NT2/D1 (cell line): ENCODE measurements at regions not wholly inside any gene's neighbourhood (a gene's known extent, or its start where the extent isn't known, plus 50 kb on each side); places are given as distances from the start of the nearest gene placed in this dataset.

Experiments
- DNase-seq: peaks from one replicate; pipeline ENCODE4 v3.0.0-alpha.2; 2011; ENCODE audit warnings: low read depth, low spot score
- H3K27me3 ChIP-seq: 2 replicates; pipeline ENCODE4 v1.6.0; 2011; ENCODE audit warnings: mild to moderate bottlenecking; ENCODE audit not compliant: insufficient read length, insufficient read depth
- H3K36me3 ChIP-seq: 2 replicates; pipeline ENCODE4 v1.6.1; 2011; ENCODE audit warnings: mild to moderate bottlenecking, low read length, mixed read lengths; ENCODE audit not compliant: insufficient read depth, insufficient read length
- H3K4me1 ChIP-seq: 2 replicates; pipeline ENCODE4 v1.5.1; 2011; ENCODE audit not compliant: insufficient read depth, insufficient read length
- H3K4me3 ChIP-seq: 2 replicates; pipeline ENCODE4 v1.5.1; 2011; ENCODE audit warnings: low read depth; ENCODE audit not compliant: insufficient read length
- H3K9ac ChIP-seq: 2 replicates; pipeline ENCODE4 v1.6.0; 2011; ENCODE audit warnings: low read depth; ENCODE audit not compliant: insufficient read length
- H3K9me3 ChIP-seq: 2 replicates; pipeline ENCODE4 v1.5.1; 2011; ENCODE audit warnings: mild to moderate bottlenecking, low read length; ENCODE audit not compliant: insufficient read depth
- SUZ12 ChIP-seq: IDR thresholded peaks from 2 replicates; pipeline ENCODE4 v1.6.1; 2011; ENCODE audit not compliant: insufficient read length, insufficient read depth; ENCODE audit errors: extremely low read depth
- YY1 ChIP-seq: IDR thresholded peaks from 2 replicates; pipeline ENCODE4 v1.6.1; 2011; ENCODE audit not compliant: insufficient read length, insufficient read depth
- ZNF274 ChIP-seq: IDR thresholded peaks from 2 replicates; pipeline ENCODE4 v1.6.1; 2011; ENCODE audit warnings: mild to moderate bottlenecking, low read depth, low read length

DNA sequence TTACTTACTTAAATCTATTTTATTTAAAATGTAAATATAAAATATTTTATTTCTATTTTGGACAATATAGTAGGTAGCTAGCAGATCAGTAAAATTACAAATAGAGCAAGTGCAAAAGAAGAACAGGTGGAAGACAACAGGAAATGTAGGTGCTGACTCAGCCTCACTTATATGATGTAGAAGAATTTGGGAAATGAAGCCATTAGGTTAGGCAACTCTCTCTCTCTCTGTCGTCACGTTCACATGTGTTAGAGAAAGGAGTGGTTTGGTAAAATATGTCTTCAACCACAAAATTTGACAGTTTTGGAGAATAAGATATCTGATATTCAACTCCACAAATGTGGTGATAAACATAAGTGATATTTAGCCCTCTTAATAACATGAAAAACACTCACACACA is 532.5 kb upstream of the KCNMB2 start:
- Histone ChIP-seq H3K9me3 (no peaks in the 10 kb centered on the region), H3K9ac (no peak overlapping the region), H3K4me3 (no peak overlapping the region), H3K27me3 (no peaks in the 10 kb centered on the region), H3K4me1 (no peaks in the 10 kb centered on the region), H3K36me3 (no peaks in the 10 kb centered on the region)
- DNase-seq, result no peak
- TF ChIP-seq YY1 (no peak), ZNF274 (no peak), SUZ12 (no peak)

DNA sequence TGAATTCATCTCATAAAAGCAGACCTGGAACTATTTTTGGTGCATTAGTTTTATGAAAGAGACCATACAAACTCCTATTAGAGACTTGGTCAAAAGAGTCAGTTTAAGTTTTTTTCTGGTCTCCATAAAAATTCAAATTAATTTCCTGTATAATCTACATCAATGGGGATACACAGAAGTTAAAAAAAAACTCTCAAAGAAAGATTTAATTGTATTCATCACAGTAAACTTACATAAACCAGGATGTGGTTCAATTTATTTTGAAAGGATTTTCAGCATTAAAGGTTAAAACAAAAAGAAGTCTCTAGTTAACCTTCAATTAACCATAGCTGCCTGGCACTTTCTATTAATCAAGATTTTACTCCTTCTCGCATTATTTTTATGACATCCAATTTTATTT is 530.3 kb upstream of the KCNMB2 start:
- TF ChIP-seq YY1, result no peak
- no peak for TF ChIP-seq ZNF274
- no peak for TF ChIP-seq SUZ12

GRCh38 chr3:178010306-178010705 is 525.9 kb upstream of the KCNMB2 start:
- no peak overlapping the region for H3K4me3 ChIP-seq
- no peaks in the 10 kb centered on the region for H3K9me3 ChIP-seq
- no peaks in the 10 kb centered on the region for H3K27me3 ChIP-seq
- no peak overlapping the region for H3K9ac ChIP-seq
- H3K36me3 ChIP-seq, result no peaks in the 10 kb centered on the region
- no peak for TF ChIP-seq YY1
- TF ChIP-seq ZNF274, result no peak
- TF ChIP-seq SUZ12, result no peak
- no peak for DNase-seq
- no peaks in the 10 kb centered on the region for H3K4me1 ChIP-seq

More for the DNA sequence above, 530.3 kb upstream of the KCNMB2 start:
- Histone ChIP-seq H3K9me3 (no peaks in the 10 kb centered on the region), H3K36me3 (no peaks in the 10 kb centered on the region), H3K4me1 (no peaks in the 10 kb centered on the region), H3K9ac (no peak overlapping the region), H3K27me3 (no peaks in the 10 kb centered on the region), H3K4me3 (no peak overlapping the region)
- no peak for DNase-seq

DNA sequence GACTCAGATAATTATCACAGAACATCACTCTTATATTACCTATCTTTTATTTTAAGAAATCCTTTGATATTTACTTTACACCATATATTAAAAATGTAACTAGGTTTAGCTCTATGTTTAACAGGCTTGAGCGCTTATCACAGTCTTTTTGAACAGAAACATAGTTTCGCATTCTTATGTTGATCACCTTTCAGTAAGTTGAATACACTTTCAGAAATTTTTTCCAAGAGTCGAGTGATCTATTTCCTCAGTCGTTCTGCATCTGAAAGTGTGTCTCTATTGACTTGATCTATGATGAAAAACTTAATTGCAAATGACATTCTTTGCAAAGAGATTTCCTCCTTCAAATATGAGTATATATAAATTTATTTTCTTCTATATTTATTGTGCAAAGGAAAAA is 516.6 kb upstream of the KCNMB2 start:
- H3K27me3 ChIP-seq, result no peaks in the 10 kb centered on the region
- H3K4me1 ChIP-seq, result no peaks in the 10 kb centered on the region
- H3K9ac ChIP-seq, result no peak overlapping the region
- TF ChIP-seq SUZ12, result no peak
- no peak for TF ChIP-seq YY1
- no peak for TF ChIP-seq ZNF274
- no peak for DNase-seq
- H3K9me3 ChIP-seq, result no peaks in the 10 kb centered on the region
- H3K36me3 ChIP-seq, result no peaks in the 10 kb centered on the region
- no peak overlapping the region for H3K4me3 ChIP-seq

- Histone ChIP-seq H3K27me3 (no peaks in the 10 kb centered on the region), H3K4me3 (no peak overlapping the region), H3K4me1 (no peaks in the 10 kb centered on the region), H3K36me3 (no peaks in the 10 kb centered on the region), H3K9ac (no peak overlapping the region), H3K9me3 (no peaks in the 10 kb centered on the region)
- DNase-seq, result no peak
- TF ChIP-seq YY1 (no peak), SUZ12 (no peak), ZNF274 (no peak)
Observed at GRCh38 chr3:178022599-178022998, 513.6 kb upstream of the KCNMB2 start.

DNA sequence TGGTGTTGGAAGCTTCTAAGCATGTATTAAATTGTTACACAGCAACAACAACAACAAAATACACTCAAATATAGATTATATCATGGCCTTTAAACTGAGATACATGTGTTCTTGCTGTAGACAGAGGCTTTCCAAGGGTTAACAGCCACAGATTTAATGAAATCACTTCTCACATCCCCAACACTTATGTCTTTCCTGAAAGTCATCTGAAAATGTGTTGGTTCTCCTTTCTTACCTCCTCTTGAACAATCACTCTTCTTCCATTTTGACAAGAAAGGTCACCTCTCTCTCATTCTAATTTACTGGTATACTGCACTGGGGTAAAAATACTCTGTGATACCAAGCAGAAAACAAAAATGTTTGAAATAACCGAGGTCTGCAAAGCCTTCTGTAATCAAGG is 507.3 kb upstream of the KCNMB2 start:
- H3K9ac ChIP-seq, result no peak overlapping the region
- no peaks in the 10 kb centered on the region for H3K4me1 ChIP-seq
- no peak for DNase-seq
- H3K4me3 ChIP-seq, result no peak overlapping the region
- no peaks in the 10 kb centered on the region for H3K36me3 ChIP-seq
- TF ChIP-seq ZNF274 (no peak), SUZ12 (no peak), YY1 (no peak)
- H3K27me3 ChIP-seq, result no peaks in the 10 kb centered on the region
- H3K9me3 ChIP-seq, result no peaks in the 10 kb centered on the region

DNA sequence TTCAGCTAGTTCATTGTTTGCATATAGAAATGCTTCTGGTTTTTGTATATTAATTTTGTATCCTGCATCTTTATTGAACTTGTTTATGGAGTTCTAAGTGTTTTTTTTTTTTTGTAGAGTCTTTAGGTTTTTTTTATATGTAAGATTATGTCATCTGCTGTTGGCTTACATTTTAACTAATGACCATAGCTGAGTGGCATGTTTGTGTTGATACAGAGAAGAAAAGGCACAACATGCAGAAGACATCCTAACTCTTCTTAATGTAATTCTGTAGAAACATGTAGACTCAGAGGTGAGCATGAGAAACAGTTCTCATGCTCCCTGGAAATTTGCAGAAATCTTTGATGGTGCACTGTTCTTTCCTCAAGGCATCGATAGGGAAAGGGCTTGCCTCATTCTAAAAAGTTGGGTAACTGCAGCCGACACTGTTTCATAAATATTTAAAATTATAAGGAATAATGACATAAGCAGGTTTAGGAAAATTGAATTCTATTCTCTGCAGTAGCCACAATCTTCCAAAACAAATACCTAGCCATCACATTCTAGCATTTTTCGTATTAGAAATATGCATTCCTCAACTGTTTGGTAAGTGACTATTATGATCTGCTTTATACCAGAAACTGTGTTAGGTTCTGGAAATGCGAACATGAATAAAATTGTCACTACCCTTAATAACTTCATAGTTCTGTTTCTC is 499.6 kb upstream of the KCNMB2 start:
- no peak overlapping the region for H3K4me3 ChIP-seq
- no peak for DNase-seq
- H3K36me3 ChIP-seq, result no peaks in the 10 kb centered on the region
- H3K4me1 ChIP-seq, result no peaks in the 10 kb centered on the region
- no peaks in the 10 kb centered on the region for H3K27me3 ChIP-seq
- H3K9ac ChIP-seq, result no peak overlapping the region
- TF ChIP-seq SUZ12 (no peak), ZNF274 (no peak)
- H3K9me3 ChIP-seq, result no peaks in the 10 kb centered on the region

DNA sequence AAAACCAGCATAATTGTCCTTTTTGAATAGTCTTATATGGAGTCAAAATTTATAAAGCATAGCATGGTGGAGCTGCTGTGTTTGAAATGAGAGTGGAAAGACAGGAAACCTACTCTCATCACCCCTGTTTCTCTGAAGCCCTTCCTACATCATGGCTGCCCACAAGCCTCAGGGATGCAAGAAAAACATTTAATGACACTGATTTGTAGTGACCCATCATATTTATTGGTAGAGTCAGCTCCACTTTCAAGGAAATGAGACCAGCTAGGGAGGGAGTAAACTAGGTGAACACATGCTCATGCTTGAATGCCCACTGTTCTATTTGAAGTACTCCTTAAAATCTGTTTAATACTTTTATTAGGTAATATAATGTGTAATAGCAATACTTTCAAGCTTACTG is 494.3 kb upstream of the KCNMB2 start:
- Histone ChIP-seq H3K27me3 (no peaks in the 10 kb centered on the region), H3K4me1 (no peaks in the 10 kb centered on the region), H3K4me3 (no peak overlapping the region), H3K36me3 (no peaks in the 10 kb centered on the region), H3K9me3 (no peaks in the 10 kb centered on the region), H3K9ac (no peak overlapping the region)
- DNase-seq, result no peak
- TF ChIP-seq ZNF274 (no peak), YY1 (no peak), SUZ12 (no peak)
